Bronchial epithelial cell (primary cell): ENCODE measurements at regions not wholly inside any gene's neighbourhood (a gene's known extent, or its start where the extent isn't known, plus 50 kb on each side); places are given as distances from the start of the nearest gene placed in this dataset.

Experiments
- DNase-seq: peaks from one replicate; pipeline ENCODE4 v3.0.0-alpha.2; 2010; ENCODE audit warnings: low read depth
- FAIRE-seq: peaks from 2 replicates; lab custom pipeline; 2011; peaks lifted over from hg19 to GRCh38; lab: Jason Lieb, UNC
- H3K27me3 ChIP-seq: 2 replicates; pipeline ENCODE4 v1.5.1; 2011; ENCODE audit warnings: low read length; ENCODE audit not compliant: control insufficient read depth, insufficient read depth
- H3K36me3 ChIP-seq: 2 replicates; pipeline ENCODE4 v1.5.1; 2011; ENCODE audit warnings: low read length; ENCODE audit not compliant: control insufficient read depth, insufficient read depth
- H3K4me3 ChIP-seq: 2 replicates; pipeline ENCODE4 v1.5.1; 2011; ENCODE audit warnings: mild to moderate bottlenecking, low read depth, low read length, control low read depth
- TF ChIP-seq, protein P1 (sequence below): IDR thresholded peaks from 2 replicates; pipeline ENCODE4 v1.5.1; 2011; ENCODE audit warnings: mild to moderate bottlenecking, moderate library complexity, low read length, control low read depth, inconsistent platforms; ENCODE audit not compliant: insufficient read depth, severe bottlenecking

DNA sequence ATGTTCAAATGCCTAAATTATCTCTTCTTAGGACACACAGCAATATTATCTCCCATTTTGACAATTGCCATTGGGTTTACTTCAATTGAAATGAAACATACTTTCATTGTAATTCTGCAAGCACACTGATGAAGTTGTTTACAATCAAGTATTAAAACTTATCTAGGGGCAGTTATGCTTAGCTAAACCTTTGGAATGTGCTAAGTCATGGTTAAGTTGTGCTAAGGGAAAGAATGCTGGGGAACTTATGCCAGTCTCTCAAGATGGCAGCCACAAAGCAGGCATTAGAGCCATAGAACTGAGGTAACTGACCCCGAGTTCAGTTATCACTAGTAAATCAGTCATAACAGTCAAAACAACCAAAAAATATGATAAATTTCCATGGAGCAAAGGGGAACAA, 59.1 kb upstream of the NT5E start:
- H3K27me3 ChIP-seq: no peaks in the 10 kb centered on the region
- FAIRE-seq: no peak
- no peaks in the 10 kb centered on the region for H3K36me3 ChIP-seq
- H3K4me3 ChIP-seq: no peak overlapping the region
- TF ChIP-seq, protein P1, sequence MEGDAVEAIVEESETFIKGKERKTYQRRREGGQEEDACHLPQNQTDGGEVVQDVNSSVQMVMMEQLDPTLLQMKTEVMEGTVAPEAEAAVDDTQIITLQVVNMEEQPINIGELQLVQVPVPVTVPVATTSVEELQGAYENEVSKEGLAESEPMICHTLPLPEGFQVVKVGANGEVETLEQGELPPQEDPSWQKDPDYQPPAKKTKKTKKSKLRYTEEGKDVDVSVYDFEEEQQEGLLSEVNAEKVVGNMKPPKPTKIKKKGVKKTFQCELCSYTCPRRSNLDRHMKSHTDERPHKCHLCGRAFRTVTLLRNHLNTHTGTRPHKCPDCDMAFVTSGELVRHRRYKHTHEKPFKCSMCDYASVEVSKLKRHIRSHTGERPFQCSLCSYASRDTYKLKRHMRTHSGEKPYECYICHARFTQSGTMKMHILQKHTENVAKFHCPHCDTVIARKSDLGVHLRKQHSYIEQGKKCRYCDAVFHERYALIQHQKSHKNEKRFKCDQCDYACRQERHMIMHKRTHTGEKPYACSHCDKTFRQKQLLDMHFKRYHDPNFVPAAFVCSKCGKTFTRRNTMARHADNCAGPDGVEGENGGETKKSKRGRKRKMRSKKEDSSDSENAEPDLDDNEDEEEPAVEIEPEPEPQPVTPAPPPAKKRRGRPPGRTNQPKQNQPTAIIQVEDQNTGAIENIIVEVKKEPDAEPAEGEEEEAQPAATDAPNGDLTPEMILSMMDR: no peak
- DNase-seq: peak; percentile 53

DNA sequence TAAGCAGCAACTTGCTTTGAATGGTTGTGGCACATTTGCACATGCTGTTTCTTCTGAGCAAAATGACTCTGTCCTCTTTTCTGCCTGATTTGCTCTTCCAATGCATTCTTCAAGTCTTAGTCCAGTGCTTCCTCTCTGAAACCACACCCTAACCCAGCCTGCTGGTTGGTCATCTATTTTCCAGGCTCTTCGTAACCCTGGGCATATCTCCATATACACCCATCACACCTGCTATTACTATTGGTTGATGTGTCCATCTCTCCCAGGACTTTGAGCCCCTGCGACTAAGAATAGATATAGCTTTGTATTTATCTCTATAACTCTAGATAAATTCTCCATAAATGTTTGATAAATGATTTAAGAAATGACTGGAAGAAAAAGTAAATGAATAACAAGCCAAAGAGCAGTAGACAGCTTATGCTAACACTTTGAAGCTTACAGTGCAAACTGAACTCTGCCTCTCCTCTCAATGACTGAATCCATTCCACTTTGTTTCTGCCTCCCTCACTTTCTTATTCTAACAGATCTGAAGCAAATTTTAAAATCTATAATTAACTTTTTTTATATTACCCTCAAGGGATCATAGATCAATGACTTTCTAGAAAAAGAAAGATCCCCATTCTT, 59.7 kb upstream of the NT5E start:
- FAIRE-seq: peak; percentile 36
- no peaks in the 10 kb centered on the region for H3K27me3 ChIP-seq
- peak; percentile 26 for DNase-seq
- no peaks in the 10 kb centered on the region for H3K36me3 ChIP-seq
- TF ChIP-seq, protein P1: no peak
- no peak overlapping the region for H3K4me3 ChIP-seq

DNA sequence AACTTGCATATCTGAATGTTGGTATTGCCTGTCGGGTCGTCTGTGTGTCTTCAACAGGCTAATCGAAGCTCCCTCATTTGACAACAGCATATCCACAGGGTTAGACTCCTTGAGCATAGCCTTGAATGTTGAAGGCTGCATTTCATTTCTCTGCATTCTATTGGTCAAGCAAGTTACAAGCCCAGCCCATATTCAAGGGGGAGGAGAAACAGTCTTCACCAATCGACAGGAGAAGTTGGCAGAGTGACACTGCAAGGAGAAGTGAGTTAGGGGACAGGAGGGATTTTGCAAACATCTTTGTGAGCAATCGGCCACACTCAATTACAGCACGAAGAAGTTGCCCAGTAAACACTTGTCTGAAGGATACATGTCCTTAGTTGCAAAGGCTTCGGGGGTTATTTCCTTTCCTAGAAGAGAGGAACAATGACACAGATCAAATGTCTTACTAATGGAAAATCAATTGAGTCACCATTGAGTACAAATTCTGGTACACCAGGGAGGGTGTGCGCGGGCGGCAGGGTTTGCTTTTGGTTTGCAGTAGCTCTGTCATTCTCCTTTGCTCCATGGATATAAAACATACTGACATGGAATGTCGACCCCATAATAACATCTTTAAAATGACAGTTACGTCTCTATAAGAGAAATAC, 60.6 kb upstream of the NT5E start:
- no peak overlapping the region for H3K4me3 ChIP-seq
- FAIRE-seq: no peak

DNA sequence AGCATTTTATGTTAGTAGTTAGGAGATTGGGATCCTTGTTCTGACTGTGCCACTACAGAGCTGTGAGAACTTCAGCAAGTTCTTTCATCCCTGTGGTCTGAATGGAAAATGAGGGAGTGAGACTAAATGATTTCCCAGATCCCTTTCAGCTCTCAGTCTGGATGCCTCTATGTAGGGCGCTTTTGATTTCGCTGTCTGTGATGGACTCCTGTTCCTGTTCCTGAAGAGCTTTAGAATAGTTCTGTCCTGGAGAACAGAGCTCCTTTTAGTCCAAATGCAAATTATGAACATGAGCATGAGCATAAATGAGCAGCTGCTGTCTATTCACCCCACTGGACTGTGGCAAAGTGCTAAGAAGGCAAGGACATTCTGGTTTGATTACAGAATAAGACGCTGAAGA, 61.4 kb upstream of the NT5E start:
- H3K36me3 ChIP-seq: no peaks in the 10 kb centered on the region
- TF ChIP-seq, protein P1: no peak
- H3K27me3 ChIP-seq: no peaks in the 10 kb centered on the region
- DNase-seq (no peak), FAIRE-seq (no peak)
- no peak overlapping the region for H3K4me3 ChIP-seq

More for the DNA sequence above, 60.6 kb upstream of the NT5E start:
- no peaks in the 10 kb centered on the region for H3K27me3 ChIP-seq
- TF ChIP-seq, protein P1: no peak
- H3K36me3 ChIP-seq: no peaks in the 10 kb centered on the region
- no peak for DNase-seq

DNA sequence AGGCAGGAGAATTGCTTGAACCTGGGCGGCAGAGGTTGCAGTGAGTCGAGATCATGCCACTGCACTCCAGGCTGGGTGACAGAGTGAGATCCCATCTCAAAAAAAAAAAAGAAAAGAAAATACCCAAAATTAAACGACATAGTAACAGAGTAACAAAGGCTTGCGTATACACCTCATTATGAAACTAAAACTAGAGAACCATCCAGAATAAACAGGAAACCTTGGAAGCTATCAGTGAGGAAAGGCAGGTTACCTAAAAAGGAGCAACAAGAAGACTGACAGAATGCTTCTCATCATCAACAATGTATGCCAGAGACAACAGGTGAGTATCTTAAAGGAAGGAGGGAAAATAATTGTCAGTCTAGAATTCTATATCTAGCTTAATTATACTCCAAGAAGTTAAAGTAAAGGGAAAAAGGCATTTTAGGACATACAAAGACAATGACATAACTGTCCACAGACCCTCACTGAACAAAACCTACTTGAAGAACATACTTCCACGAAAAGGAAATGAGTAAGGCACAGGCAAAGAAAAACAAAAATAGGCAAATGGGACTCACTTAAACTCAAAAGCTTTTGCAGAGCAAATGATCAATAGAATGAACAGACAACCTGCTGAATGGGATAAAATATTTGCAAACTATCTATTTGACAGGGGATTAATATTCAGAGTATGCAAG, 64.1 kb upstream of the NT5E start:
- no peaks in the 10 kb centered on the region for H3K36me3 ChIP-seq
- no peak overlapping the region for H3K4me3 ChIP-seq
- no peak for FAIRE-seq
- no peak for DNase-seq
- no peaks in the 10 kb centered on the region for H3K27me3 ChIP-seq
- TF ChIP-seq, protein P1: no peak
